ENCODE measurements at regions not wholly inside any gene's neighbourhood (a gene's known extent, or its start where the extent isn't known, plus 50 kb on each side); places are given as distances from the start of the nearest gene placed in this dataset.

DNA sequence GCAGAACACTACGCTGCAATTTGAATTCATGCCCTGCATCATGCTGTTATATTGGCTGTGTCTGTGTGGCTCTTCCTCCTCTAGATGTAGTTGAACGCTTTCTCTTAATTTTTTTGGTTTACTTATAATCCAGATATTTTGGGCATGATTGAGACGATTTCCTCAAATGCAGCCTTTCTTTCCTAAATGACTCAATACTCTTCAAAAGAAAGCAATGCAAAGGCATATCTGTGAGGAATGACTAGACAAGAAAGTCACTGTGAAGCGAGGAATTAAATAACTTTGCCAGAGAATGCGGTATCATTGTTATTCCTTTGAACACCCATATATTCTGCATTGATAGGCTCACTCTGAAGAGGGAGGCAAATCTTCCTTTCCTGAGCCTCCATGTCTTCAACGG lies 152.8 kb downstream of the YIPF5 start:
- TF ChIP-seq, protein P1, sequence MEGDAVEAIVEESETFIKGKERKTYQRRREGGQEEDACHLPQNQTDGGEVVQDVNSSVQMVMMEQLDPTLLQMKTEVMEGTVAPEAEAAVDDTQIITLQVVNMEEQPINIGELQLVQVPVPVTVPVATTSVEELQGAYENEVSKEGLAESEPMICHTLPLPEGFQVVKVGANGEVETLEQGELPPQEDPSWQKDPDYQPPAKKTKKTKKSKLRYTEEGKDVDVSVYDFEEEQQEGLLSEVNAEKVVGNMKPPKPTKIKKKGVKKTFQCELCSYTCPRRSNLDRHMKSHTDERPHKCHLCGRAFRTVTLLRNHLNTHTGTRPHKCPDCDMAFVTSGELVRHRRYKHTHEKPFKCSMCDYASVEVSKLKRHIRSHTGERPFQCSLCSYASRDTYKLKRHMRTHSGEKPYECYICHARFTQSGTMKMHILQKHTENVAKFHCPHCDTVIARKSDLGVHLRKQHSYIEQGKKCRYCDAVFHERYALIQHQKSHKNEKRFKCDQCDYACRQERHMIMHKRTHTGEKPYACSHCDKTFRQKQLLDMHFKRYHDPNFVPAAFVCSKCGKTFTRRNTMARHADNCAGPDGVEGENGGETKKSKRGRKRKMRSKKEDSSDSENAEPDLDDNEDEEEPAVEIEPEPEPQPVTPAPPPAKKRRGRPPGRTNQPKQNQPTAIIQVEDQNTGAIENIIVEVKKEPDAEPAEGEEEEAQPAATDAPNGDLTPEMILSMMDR (IDR thresholded peaks at IDR 0.05 in 4 of 5, conservative IDR thresholded peaks at IDR 0.05 in 1 of 5): no peak
- no peak for TF ChIP-seq POLR2A (IDR thresholded peaks at IDR 0.05)
- no peak for DNase-seq
- no peak for ATAC-seq
- Histone ChIP-seq H3K27me3 (no peaks in the 10 kb centered on the region), H3K4me1 (peaks cover 0 to 8% of the 10 kb centered on the region in 2 donors), H3K27ac (no peak overlapping the region), H3K9me3 (no peaks in the 10 kb centered on the region), H3K36me3 (no peaks in the 10 kb centered on the region), H3K4me3 (no peak overlapping the region)
- in situ Hi-C loops (cut with MboI; ENCODE audit: low sequenced_read_pairs in 4 of 4): no loop called here
- intact Hi-C loops (cut with DNase I; ENCODE audit: low total_unique reads): no loop called here

DNA sequence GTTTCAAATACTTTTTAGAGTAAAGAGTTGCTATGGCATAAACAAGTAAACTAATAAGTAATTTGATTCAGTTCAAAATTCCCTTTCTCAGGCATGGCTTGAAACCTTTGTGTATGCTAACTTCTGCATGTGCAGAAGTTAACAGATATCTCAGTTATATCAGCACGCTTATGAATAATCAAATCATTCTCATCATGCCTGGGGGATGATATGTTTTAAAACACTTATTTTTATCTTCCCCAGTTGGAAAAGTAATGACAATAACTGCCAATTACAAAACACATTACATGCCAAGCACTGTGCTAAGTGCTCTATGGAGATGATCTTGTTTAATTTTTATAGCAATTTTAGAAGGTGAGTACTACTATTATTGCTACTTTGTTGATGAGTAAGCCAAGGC lies 146.4 kb downstream of the YIPF5 start:
- Histone ChIP-seq H3K4me3 (no peak overlapping the region), H3K9me3 (no peaks in the 10 kb centered on the region), H3K4me1 (peaks cover 0 to 7% of the 10 kb centered on the region in 2 donors), H3K36me3 (no peaks in the 10 kb centered on the region), H3K27me3 (no peaks in the 10 kb centered on the region), H3K27ac (no peak overlapping the region)
- intact Hi-C loops (cut with DNase I; ENCODE audit: low total_unique reads) (no loop called here), in situ Hi-C loops (cut with MboI; ENCODE audit: low sequenced_read_pairs in 4 of 4) (no loop called here)
- no peak for TF ChIP-seq POLR2A (IDR thresholded peaks at IDR 0.05)
- TF ChIP-seq, protein P1 (IDR thresholded peaks at IDR 0.05 in 4 of 5, conservative IDR thresholded peaks at IDR 0.05 in 1 of 5): no peak
- ATAC-seq (no peak), DNase-seq (no peak)

DNA sequence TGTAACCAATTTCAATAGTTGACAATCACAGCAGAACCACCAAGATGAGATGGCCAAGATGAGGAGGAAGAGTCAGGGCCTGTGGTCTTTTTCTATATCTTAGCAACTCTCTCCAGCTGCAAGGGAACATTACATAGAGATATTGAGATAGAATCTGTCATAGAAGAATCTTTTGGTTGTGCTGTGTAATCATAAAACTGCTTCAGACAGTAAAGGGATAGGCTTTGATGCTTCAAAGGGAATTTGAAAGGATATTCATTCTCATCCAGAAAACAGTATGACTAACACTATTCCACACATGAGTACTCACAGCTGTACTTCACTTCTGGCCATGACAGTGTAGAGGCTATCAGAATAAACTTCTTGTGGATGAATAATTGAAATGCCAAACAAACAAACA lies 145.9 kb downstream of the YIPF5 start:
- Histone ChIP-seq H3K27ac (no peak overlapping the region), H3K4me1 (peaks cover 0 to 7% of the 10 kb centered on the region in 2 donors), H3K27me3 (no peaks in the 10 kb centered on the region), H3K9me3 (no peaks in the 10 kb centered on the region), H3K4me3 (no peak overlapping the region), H3K36me3 (no peaks in the 10 kb centered on the region)
- intact Hi-C loops (cut with DNase I; ENCODE audit: low total_unique reads) (no loop called here), in situ Hi-C loops (cut with MboI; ENCODE audit: low sequenced_read_pairs in 4 of 4) (no loop called here)
- ATAC-seq: no peak
- no peak for DNase-seq
- TF ChIP-seq POLR2A (IDR thresholded peaks at IDR 0.05): no peak
- TF ChIP-seq, protein P1 (IDR thresholded peaks at IDR 0.05 in 4 of 5, conservative IDR thresholded peaks at IDR 0.05 in 1 of 5): no peak

DNA sequence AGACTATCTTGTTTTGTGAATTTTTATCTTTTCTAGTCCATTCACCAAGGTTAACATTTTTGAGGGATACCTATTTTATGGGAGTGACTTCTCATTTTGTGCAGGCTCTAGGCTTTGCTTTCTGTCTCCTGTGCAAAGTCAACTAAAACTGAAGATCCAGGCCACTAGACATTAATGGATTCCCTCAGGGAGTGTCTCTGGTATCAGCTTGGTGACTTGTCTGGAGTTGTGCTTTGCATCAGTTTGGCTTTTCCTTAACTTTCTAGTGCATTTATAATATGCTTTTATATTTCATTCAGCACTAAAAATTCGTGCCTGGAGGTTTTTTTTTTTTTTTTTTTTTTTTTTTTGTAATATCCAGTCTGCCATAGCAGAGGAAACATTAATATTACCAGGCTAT lies 144.2 kb downstream of the YIPF5 start:
- Histone ChIP-seq H3K36me3 (no peaks in the 10 kb centered on the region), H3K9me3 (no peaks in the 10 kb centered on the region), H3K27me3 (no peaks in the 10 kb centered on the region), H3K27ac (no peak overlapping the region), H3K4me1 (peaks cover 0 to 7% of the 10 kb centered on the region in 2 donors), H3K4me3 (no peak overlapping the region)
- intact Hi-C loops (cut with DNase I; ENCODE audit: low total_unique reads) (no loop called here), in situ Hi-C loops (cut with MboI; ENCODE audit: low sequenced_read_pairs in 4 of 4) (no loop called here)
- TF ChIP-seq, protein P1 (IDR thresholded peaks at IDR 0.05 in 4 of 5, conservative IDR thresholded peaks at IDR 0.05 in 1 of 5): no peak
- no peak for TF ChIP-seq POLR2A (IDR thresholded peaks at IDR 0.05)
- ATAC-seq (no peak), DNase-seq (no peak)

DNA sequence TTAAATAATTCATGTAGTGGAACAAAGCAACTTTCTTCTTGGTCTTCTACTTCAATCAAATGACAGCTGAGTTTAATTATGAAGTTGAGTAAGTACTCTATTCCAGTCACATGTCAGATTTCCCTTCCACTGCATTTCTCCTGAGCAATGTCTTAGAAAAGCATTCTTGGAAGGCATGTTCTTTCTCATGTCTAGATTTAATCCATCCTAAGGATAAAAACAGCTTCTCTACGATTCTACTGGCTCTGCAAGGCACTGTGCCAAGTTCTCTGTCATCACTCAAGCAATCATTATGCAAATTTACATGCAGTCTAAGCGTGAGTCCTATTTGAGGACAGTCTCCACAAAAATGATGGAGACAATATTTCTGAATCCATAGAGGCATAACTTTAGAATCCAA lies 142.4 kb downstream of the YIPF5 start:
- no peaks in the 10 kb centered on the region for H3K27me3 ChIP-seq
- H3K9me3 ChIP-seq: no peaks in the 10 kb centered on the region
- no peak for DNase-seq
- peaks cover 0 to 21% of the 10 kb centered on the region in 2 donors for H3K4me1 ChIP-seq
- in situ Hi-C loops (cut with MboI; ENCODE audit: low sequenced_read_pairs in 4 of 4): no loop called here
- TF ChIP-seq POLR2A (IDR thresholded peaks at IDR 0.05): no peak
- TF ChIP-seq, protein P1 (IDR thresholded peaks at IDR 0.05 in 4 of 5, conservative IDR thresholded peaks at IDR 0.05 in 1 of 5): no peak
- intact Hi-C loops (cut with DNase I; ENCODE audit: low total_unique reads): no loop called here
- H3K27ac ChIP-seq: no peak overlapping the region
- no peaks in the 10 kb centered on the region for H3K36me3 ChIP-seq
- no peak for ATAC-seq
- H3K4me3 ChIP-seq: no peak overlapping the region
